ENCODE measurements at regions not wholly inside any gene's neighbourhood (a gene's known extent, or its start where the extent isn't known, plus 50 kb on each side); places are given as distances from the start of the nearest gene placed in this dataset.
A peak's percentile ranks its signal among the peaks of the same experiment; 100 is the strongest.

GRCh38 chr10:43819464-43820230 lies 171.0 kb upstream of the ZNF32 start:
- in situ Hi-C loops (cut with MboI; ENCODE audit: low pct_ligation_motif_present in 1 of 4, low pct_unique_long_range_greater_than_20kb in 1 of 4, low sequenced_read_pairs in 3 of 4) (no loop called here), intact Hi-C loops (cut with DNase I; ENCODE audit: low total_unique reads) (no loop called here)
- peaks cover 0 to 24% (median 9%) of the 10 kb centered on the region in 4 donors for H3K4me1 ChIP-seq
- H3K27me3 ChIP-seq, result no peaks in the 10 kb centered on the region
- H3K4me3 ChIP-seq, result no peak overlapping the region
- no peaks in the 10 kb centered on the region for H3K36me3 ChIP-seq
- DNase-seq, result no peak
- no peaks in the 10 kb centered on the region for H3K9me3 ChIP-seq
- H3K27ac ChIP-seq, result no peak overlapping the region
- 86 to 88% methylated on average over 10 to 22 of the region's 22 CpGs for WGBS, 2 donors (ENCODE audit: low coverage in 1 of 2)
- no peak for TF ChIP-seq EP300 (IDR thresholded peaks at IDR 0.05; ENCODE audit: low read depth)
- TF ChIP-seq POLR2A (IDR thresholded peaks at IDR 0.05), result no peak
- no peak for TF ChIP-seq POLR2AphosphoS5 (IDR thresholded peaks at IDR 0.05)
- TF ChIP-seq CTCF (IDR thresholded peaks at IDR 0.05), result no peak

GRCh38 chr10:43818687-43819086 lies 170.0 kb upstream of the ZNF32 start:
- Histone ChIP-seq H3K27me3 (no peaks in the 10 kb centered on the region), H3K4me1 (peaks cover 0 to 24% (median 9%) of the 10 kb centered on the region in 4 donors), H3K27ac (no peak overlapping the region), H3K9me3 (no peaks in the 10 kb centered on the region), H3K36me3 (no peaks in the 10 kb centered on the region), H3K4me3 (no peak overlapping the region)
- in situ Hi-C loops (cut with MboI; ENCODE audit: low pct_ligation_motif_present in 1 of 4, low pct_unique_long_range_greater_than_20kb in 1 of 4, low sequenced_read_pairs in 3 of 4), result no loop called here
- DNase-seq, result no peak
- 75% methylated on average over 4 of the region's 4 CpGs; no CpG with 5 or more reads in 1 of the 2 donors for WGBS, 2 donors (ENCODE audit: low coverage in 1 of 2)
- intact Hi-C loops (cut with DNase I; ENCODE audit: low total_unique reads), result no loop called here
- no peak for TF ChIP-seq POLR2AphosphoS5 (IDR thresholded peaks at IDR 0.05)
- TF ChIP-seq CTCF (IDR thresholded peaks at IDR 0.05), result no peak
- TF ChIP-seq POLR2A (IDR thresholded peaks at IDR 0.05), result no peak
- TF ChIP-seq EP300 (IDR thresholded peaks at IDR 0.05; ENCODE audit: low read depth), result no peak

GRCh38 chr10:43817368-43817767 lies 168.7 kb upstream of the ZNF32 start:
- intact Hi-C loops (cut with DNase I; ENCODE audit: low total_unique reads) (no loop called here), in situ Hi-C loops (cut with MboI; ENCODE audit: low pct_ligation_motif_present in 1 of 4, low pct_unique_long_range_greater_than_20kb in 1 of 4, low sequenced_read_pairs in 3 of 4) (no loop called here)
- H3K9me3 ChIP-seq, result no peaks in the 10 kb centered on the region
- no peaks in the 10 kb centered on the region for H3K27me3 ChIP-seq
- H3K4me1 ChIP-seq, result peaks cover 0 to 17% (median 9%) of the 10 kb centered on the region in 4 donors
- peak overlapping the region; percentile 37 to 57 (median 53) for H3K27ac ChIP-seq
- H3K4me3 ChIP-seq, result no peak overlapping the region
- 80 to 94% methylated on average over 3 to 4 of the region's 4 CpGs for WGBS, 2 donors (ENCODE audit: low coverage in 1 of 2)
- TF ChIP-seq CTCF (IDR thresholded peaks at IDR 0.05), result no peak
- no peak for TF ChIP-seq EP300 (IDR thresholded peaks at IDR 0.05; ENCODE audit: low read depth)
- no peak for TF ChIP-seq POLR2AphosphoS5 (IDR thresholded peaks at IDR 0.05)
- TF ChIP-seq POLR2A (IDR thresholded peaks at IDR 0.05), result no peak
- H3K36me3 ChIP-seq, result no peaks in the 10 kb centered on the region
- no peak for DNase-seq

GRCh38 chr10:43816351-43817321 lies 168.0 kb upstream of the ZNF32 start:
- Histone ChIP-seq H3K4me1 (peaks cover 0 to 17% (median 9%) of the 10 kb centered on the region in 4 donors), H3K4me3 (no peak overlapping the region), H3K27me3 (no peaks in the 10 kb centered on the region), H3K9me3 (no peaks in the 10 kb centered on the region), H3K27ac (peak overlapping the region; percentile 37 to 57 (median 53)), H3K36me3 (no peaks in the 10 kb centered on the region)
- WGBS, 2 donors (ENCODE audit: low coverage in 1 of 2), result 47 to 49% methylated on average over 9 to 10 of the region's 10 CpGs
- TF ChIP-seq POLR2AphosphoS5 (IDR thresholded peaks at IDR 0.05) (peak in 2 of 3 donors; percentile 57 to 71), POLR2A (IDR thresholded peaks at IDR 0.05) (no peak), EP300 (IDR thresholded peaks at IDR 0.05; ENCODE audit: low read depth) (peak; percentile 75)
- in situ Hi-C loops (cut with MboI; ENCODE audit: low pct_ligation_motif_present in 1 of 4, low pct_unique_long_range_greater_than_20kb in 1 of 4, low sequenced_read_pairs in 3 of 4) (no loop called here), intact Hi-C loops (cut with DNase I; ENCODE audit: low total_unique reads) (no loop called here)
- DNase-seq, result peak; percentile 61

All from transverse colon (tissue), 4 donors.